HG03159 (cell line): ENCODE measurements at regions not wholly inside any gene's neighbourhood (a gene's known extent, or its start where the extent isn't known, plus 50 kb on each side); places are given as distances from the start of the nearest gene placed in this dataset.

Experiments used
- ATAC-seq: cut with Tn5 transposase; IDR thresholded peaks from one replicate; pipeline ENCODE4 v1.9.1; 2021; ENCODE audit warnings: mild to moderate bottlenecking, moderate library complexity; ENCODE audit not compliant: unreplicated experiment

- no peak for ATAC-seq
These were observed 200.0 kb upstream of the TCF21 start for GRCh38 chr6:133688705-133689492.

DNA sequence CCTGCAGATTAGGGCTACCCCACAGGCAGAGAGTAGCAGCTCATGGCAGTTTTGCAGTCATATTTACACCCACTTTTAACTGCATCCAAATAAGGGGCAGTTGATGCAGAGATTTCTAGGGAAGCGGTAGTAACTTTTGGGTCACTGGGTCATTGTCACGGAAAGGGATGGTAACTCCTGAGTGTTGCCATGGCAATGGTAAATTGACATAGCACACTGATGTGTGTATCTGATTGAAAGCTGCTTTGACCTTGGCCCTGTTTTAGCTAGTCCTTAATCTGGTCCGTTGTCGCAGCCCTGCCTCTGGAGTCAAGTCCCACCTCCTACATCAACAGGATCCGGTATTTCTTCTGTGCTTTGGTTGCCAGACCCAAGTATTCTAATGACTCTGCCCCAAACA is 199.1 kb upstream of the TCF21 start:
- no peak for ATAC-seq

- no peak for ATAC-seq
These were observed 195.3 kb upstream of the TCF21 start for GRCh38 chr6:133693565-133693964.

DNA sequence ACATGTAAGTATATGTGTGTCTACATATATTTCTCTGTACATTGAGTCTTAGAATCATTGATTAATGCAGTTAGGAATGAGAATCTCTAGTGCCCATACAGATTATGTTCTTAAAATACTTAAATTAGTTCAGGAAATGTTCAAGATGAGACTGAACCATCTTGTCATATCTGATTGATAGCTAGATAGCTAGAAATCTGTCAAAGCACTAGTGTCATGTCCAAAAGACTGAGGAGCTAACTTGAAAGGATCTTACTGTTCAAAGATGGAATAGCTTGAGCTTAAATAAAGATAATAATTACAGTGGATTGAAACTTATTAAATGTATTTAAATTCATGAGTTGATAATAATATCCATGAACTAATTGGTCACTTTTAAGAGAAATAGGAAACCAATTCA is 191.7 kb upstream of the TCF21 start:
- ATAC-seq = no peak

GRCh38 chr6:133697666-133698065 is 191.2 kb upstream of the TCF21 start:
- ATAC-seq = no peak

- ATAC-seq = no peak
These were observed 190.6 kb upstream of the TCF21 start for GRCh38 chr6:133698272-133698671.

DNA sequence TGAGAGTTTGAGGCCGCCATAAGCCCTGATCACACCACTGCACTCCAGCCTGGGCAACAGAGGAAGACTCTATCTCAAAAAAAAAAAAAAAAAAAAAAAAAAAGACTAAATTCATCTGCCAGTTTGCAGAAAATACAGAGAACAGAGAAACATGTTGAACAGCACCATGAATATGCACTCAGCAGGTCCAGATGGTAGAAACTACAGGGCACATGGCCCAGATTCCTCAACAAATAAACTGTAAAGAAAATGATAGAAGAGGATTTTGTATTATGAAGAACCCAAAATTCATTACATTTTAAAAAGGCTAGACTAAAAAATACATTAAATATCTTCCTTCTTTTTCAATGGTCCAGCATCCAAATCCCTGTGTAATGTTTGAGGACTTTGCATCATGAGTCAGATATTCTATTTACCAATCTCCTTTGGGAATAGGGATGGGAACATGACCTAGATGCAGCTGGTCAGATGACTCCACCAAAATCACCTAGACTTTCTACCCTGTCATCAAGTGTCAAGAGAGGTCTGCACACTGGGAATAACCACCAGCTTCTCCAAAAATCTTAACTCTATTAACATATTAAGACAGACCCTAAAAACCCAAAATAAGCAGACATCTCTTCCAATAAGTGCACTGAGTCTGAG is 189.1 kb upstream of the TCF21 start:
- ATAC-seq = no peak

- ATAC-seq = no peak
These were observed 187.1 kb upstream of the TCF21 start for GRCh38 chr6:133701633-133702331.

- no peak for ATAC-seq
These were observed 184.5 kb upstream of the TCF21 start for GRCh38 chr6:133704371-133704770.

DNA sequence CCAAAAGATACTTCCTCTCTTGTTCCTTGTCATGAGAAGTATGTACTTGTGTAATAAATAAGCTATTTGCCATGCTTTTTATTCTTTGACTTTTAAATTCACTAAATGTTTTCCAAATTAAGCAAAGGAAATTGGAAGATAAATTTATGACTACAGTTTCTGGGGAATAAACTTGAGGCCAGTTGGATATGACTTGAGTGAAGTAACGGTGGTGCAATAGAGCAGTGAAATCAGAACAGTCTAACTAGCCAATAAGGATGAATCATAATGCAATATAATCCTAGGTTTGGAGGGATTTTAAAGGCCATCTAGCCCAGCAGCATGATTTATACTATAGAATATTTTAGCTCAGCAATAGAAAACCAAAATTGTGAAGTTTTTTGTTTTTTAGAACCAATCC is 183.8 kb upstream of the TCF21 start:
- ATAC-seq = no peak

DNA sequence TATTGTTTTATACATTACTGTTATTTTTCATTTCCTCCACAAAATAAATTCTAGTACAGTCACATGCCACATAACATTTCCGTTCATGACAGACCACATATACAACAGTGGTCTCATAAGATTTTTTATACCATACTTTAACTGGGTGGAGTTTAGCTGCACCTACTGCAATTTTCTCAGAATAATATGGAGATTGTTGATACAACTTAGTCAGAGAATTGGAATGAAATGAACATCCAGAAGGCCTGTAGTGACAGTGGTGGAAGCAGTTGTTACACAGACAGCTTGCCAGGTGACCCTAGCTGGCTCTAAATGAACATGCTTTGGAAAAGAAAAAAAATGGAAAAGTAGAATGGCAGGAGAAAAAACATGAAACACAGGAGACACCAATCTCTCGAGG is 183.2 kb upstream of the TCF21 start:
- ATAC-seq = no peak

GRCh38 chr6:133707456-133707855 is 181.5 kb upstream of the TCF21 start:
- peak; percentile 83 for ATAC-seq

DNA sequence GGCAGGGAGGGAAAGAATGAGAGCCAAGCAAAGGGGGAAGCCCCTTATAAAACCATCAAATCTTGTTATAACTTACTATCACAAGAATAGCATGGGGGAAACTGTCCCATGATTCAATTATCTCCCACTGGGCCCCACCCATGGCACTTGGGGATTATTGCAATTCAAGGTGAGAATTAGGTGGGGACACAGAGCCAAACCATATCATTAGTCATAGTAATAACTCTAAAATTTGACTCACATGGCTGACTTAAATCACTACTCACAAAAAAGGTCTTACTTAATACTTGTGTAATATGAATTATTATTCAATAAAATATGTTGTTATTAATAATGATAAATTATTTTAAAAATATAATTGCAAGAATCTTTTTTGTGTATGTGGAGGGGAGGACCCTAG is 178.1 kb upstream of the TCF21 start:
- ATAC-seq = no peak

DNA sequence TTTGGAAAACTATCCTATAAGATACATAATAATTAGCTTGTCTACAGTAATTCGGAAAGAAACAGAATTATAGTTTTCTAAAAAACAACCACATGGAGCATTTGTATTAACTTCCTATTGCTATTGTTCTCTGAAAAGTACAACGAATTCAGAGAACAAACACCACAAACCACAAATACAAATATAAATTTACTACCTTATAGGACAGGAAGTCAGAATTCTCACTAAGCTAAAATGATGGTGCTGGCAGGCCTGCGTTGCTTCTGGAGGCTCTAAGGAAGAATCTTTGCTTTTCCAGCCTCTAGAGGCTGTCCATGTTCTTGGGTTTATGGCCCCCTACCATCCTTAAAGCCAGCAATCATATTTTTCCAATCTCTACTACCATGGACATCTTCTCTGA is 173.6 kb upstream of the TCF21 start:
- no peak for ATAC-seq

DNA sequence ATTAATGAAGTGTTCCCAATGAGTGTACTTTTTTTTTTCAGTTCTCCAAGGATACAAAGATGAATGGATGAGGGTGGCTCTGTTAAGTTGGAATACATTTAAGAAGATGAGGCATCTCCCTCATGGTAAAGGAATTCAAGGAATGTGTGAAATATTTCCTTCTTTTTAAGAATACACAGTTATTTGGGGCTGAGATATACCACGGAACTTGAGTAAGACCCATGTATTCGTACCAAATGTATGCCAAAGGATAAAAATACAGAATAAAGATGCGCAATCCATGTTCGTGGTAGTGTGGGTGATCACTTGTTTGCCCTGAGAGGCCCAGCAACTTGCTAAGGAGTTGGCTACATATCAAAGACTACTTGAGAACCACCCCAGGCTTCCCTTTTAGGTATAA is 164.2 kb upstream of the TCF21 start:
- ATAC-seq = no peak

DNA sequence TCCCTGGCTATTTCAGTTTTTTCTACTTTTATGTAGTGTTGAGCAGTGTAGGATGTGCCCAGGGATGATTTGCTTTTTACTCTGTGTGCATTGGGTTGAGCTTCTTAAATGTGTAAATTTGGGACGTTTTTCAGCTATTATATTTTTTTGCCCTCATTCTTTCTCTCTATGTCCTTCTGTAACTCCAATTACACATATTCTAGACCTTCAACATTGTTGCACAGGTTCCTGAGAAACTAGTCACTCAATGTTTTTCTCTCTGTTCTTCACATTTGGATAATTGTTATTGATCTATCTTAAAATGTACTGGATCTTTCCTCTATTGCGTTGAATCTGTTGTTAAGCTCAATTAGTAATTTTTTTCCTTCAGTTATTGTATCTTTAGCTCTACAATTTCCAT is 162.7 kb upstream of the TCF21 start:
- ATAC-seq = no peak

DNA sequence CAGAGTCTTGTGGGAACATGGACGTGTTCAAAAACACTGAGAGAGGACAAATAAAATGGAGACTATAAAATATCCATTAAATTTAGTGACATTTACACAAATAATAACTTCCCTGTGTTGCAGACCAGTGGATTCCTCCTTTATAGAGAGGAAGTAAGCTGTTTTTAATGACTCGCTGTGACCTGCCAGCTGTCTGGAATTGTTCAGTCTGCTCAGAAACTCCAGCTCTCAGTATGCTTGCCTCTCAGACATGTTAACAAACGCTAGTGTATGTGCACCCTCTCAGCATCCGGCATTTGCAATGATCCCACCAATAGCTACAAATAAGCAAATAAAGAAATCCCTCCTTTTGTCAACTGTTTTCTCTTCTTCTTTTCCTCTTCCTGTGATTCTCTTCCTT is 158.0 kb upstream of the TCF21 start:
- ATAC-seq = no peak

- no peak for ATAC-seq
These were observed 148.7 kb upstream of the TCF21 start for GRCh38 chr6:133740218-133740617.

DNA sequence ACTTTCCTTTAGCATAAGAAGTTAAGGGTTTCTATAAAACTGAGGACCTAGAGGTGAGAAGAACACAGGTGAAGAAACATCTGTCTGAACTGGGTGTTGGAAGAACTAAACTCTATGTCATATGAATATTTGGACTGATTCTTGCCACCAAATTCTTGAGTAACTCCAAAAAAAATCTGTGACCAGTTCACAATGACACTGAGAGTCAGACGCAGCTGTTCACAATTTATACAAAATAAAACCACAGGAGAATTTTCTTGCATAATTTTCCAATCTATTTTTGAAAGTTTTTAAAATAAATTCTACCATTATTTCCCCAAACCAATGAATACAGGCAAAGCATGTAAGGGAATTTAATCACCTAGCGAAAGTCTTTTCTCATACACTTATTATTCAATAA is 148.1 kb upstream of the TCF21 start:
- no peak for ATAC-seq

GRCh38 chr6:133741375-133741861 is 147.5 kb upstream of the TCF21 start:
- no peak for ATAC-seq

- ATAC-seq = no peak
These were observed 145.3 kb upstream of the TCF21 start for GRCh38 chr6:133743621-133744020.

GRCh38 chr6:133746417-133746770 is 142.5 kb upstream of the TCF21 start:
- no peak for ATAC-seq
